Epithelial cell of esophagus (primary cell): ENCODE measurements at regions not wholly inside any gene's neighbourhood (a gene's known extent, or its start where the extent isn't known, plus 50 kb on each side); places are given as distances from the start of the nearest gene placed in this dataset.

ENCODE experiments used
- DNase-seq: peaks from one replicate; pipeline ENCODE4 v3.0.0; 2010; ENCODE audit warnings: low read depth
- H3K4me3 ChIP-seq: 2 replicates; pipeline ENCODE4 v1.5.1; 2011; ENCODE audit warnings: mild to moderate bottlenecking, low read length, control low read depth
- TF ChIP-seq, protein P1 (sequence below): IDR thresholded peaks from 2 replicates; pipeline ENCODE4 v1.5.1; 2011; ENCODE audit warnings: low read depth, mild to moderate bottlenecking, low read length, control low read depth, inconsistent platforms; ENCODE audit not compliant: insufficient read depth; ENCODE audit errors: missing control alignments

- DNase-seq: no peak
- no peak overlapping the region for H3K4me3 ChIP-seq
- TF ChIP-seq, protein P1, sequence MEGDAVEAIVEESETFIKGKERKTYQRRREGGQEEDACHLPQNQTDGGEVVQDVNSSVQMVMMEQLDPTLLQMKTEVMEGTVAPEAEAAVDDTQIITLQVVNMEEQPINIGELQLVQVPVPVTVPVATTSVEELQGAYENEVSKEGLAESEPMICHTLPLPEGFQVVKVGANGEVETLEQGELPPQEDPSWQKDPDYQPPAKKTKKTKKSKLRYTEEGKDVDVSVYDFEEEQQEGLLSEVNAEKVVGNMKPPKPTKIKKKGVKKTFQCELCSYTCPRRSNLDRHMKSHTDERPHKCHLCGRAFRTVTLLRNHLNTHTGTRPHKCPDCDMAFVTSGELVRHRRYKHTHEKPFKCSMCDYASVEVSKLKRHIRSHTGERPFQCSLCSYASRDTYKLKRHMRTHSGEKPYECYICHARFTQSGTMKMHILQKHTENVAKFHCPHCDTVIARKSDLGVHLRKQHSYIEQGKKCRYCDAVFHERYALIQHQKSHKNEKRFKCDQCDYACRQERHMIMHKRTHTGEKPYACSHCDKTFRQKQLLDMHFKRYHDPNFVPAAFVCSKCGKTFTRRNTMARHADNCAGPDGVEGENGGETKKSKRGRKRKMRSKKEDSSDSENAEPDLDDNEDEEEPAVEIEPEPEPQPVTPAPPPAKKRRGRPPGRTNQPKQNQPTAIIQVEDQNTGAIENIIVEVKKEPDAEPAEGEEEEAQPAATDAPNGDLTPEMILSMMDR: no peak
Measured at GRCh38 chr14:98782062-98782461, 489.9 kb downstream of the BCL11B start.

GRCh38 chr14:98785578-98785977 is 486.4 kb downstream of the BCL11B start:
- TF ChIP-seq, protein P1: no peak
- DNase-seq: no peak
- H3K4me3 ChIP-seq: no peak overlapping the region

- no peak overlapping the region for H3K4me3 ChIP-seq
- TF ChIP-seq, protein P1: no peak
- DNase-seq: no peak
Measured at GRCh38 chr14:98786456-98786855, 485.5 kb downstream of the BCL11B start.

DNA sequence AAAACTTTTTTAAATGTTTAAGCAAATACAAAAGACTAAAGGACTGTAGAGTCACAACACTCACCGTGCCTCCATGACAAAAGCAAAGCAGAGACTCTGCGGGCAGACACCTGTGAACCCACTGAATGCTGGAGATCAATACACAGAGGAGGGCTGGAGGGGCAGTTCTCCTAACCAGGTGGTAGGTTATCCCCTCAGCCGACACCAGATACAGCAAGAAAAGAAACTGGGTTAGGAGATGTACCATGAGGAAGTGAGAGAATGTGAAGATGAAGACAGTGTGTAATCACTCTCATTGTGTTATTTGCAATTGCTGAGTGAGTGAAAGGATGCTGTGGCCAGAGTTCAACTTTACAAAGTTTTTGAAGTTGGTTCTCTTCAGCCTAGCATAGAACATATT is 480.3 kb downstream of the BCL11B start:
- no peak overlapping the region for H3K4me3 ChIP-seq
- TF ChIP-seq, protein P1: no peak
- no peak for DNase-seq

DNA sequence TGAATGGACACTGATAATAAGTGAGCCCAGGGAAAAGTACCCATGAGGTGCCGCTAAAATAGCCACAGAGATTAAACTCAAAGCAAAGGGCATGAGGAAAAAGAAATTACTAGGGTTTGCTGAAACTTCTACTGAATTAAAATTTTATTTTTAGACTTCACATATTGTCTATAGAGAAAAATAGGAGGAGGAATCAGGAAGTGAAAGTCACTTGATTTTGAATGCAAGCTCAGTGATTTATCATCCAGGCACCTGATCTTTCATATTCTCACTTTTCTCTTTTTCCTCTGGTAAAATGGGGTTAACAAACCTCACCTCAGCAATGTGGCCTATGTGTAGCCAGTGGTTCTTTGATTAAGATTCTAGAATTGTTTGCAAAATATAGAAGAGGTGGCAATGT is 479.8 kb downstream of the BCL11B start:
- TF ChIP-seq, protein P1: no peak
- DNase-seq: no peak
- no peak overlapping the region for H3K4me3 ChIP-seq

DNA sequence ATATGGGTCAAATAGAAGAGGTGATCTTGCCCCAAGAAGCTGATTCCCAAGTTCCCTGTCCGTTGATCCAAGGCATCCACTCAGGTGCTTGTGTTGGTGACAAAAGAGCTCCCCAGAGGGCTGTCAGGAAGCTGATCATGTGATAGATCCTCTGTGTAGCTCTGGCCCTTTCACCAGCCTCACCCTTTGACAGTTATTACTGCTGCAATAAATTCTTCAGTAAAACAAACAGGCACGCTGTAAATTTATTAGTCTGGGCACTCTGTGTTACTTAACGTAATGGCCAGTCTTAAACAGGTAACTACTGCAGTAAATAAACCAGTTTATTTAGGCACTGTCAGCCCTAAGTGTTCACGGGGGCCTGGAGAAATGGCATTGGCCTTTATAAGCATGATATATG is 473.9 kb downstream of the BCL11B start:
- no peak overlapping the region for H3K4me3 ChIP-seq
- TF ChIP-seq, protein P1: no peak
- no peak for DNase-seq

DNA sequence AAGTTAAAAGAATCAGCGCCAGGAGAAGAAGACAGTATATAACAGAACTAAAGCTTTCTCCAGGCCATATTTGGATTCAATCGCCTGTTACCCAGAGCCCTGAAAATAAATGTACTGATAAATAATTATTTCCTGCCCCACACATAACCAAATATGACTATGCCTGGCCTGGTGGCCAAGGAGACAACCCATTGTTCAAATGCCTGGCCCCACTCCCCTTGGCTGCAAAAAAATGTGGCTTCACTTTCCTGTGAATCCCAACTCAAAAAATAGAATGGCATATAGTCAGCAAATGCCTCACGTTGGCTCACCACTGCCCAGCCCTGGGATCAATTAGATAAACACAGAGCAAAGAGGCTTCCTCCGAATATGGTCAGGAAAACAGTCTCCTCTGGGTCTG is 472.1 kb downstream of the BCL11B start:
- DNase-seq: no peak
- H3K4me3 ChIP-seq: no peak overlapping the region
- TF ChIP-seq, protein P1: no peak
